M059J (cell line): ENCODE measurements at regions not wholly inside any gene's neighbourhood (a gene's known extent, or its start where the extent isn't known, plus 50 kb on each side); places are given as distances from the start of the nearest gene placed in this dataset.
A peak's percentile ranks its signal among the peaks of the same experiment; 100 is the strongest.

Source experiments
- DNase-seq: peaks from one replicate; pipeline ENCODE4 v3.0.0-alpha.2; 2012; ENCODE audit warnings: low read depth

- DNase-seq = no peak
These were observed 116.6 kb upstream of the PLXNC1 start for GRCh38 chr12:94031763-94032162.

GRCh38 chr12:94032368-94032767, 116.0 kb upstream of the PLXNC1 start:
- no peak for DNase-seq

- no peak for DNase-seq
These were observed 115.3 kb upstream of the PLXNC1 start for GRCh38 chr12:94033101-94033500.

- DNase-seq = no peak
These were observed 114.6 kb upstream of the PLXNC1 start for GRCh38 chr12:94033784-94034183.

GRCh38 chr12:94037444-94037843, 110.9 kb upstream of the PLXNC1 start:
- DNase-seq = no peak

- no peak for DNase-seq
These were observed 109.8 kb upstream of the PLXNC1 start for GRCh38 chr12:94038605-94039004.

- DNase-seq = no peak
These were observed 109.1 kb upstream of the PLXNC1 start for GRCh38 chr12:94039199-94039840.

- DNase-seq = no peak
These were observed 108.5 kb upstream of the PLXNC1 start for GRCh38 chr12:94039914-94040313.

GRCh38 chr12:94041850-94042249, 106.5 kb upstream of the PLXNC1 start:
- DNase-seq = no peak

GRCh38 chr12:94042321-94042720, 106.1 kb upstream of the PLXNC1 start:
- no peak for DNase-seq

- DNase-seq = no peak
These were observed 101.6 kb upstream of the PLXNC1 start for GRCh38 chr12:94046626-94047410.

GRCh38 chr12:94047781-94048567, 100.4 kb upstream of the PLXNC1 start:
- DNase-seq = no peak

GRCh38 chr12:94048757-94049156, 99.6 kb upstream of the PLXNC1 start:
- DNase-seq = no peak

- no peak for DNase-seq
These were observed 98.7 kb upstream of the PLXNC1 start for GRCh38 chr12:94049718-94050117.

- no peak for DNase-seq
These were observed 94.7 kb upstream of the PLXNC1 start for GRCh38 chr12:94053676-94054075.

GRCh38 chr12:94055528-94055927, 92.8 kb upstream of the PLXNC1 start:
- DNase-seq = no peak

GRCh38 chr12:94056419-94057158, 91.8 kb upstream of the PLXNC1 start:
- DNase-seq = no peak

- DNase-seq = peak; percentile 81
These were observed 90.9 kb upstream of the PLXNC1 start for GRCh38 chr12:94057262-94058151.

GRCh38 chr12:94059394-94060368, 88.7 kb upstream of the PLXNC1 start:
- DNase-seq = no peak

GRCh38 chr12:94062194-94062593, 86.2 kb upstream of the PLXNC1 start:
- no peak for DNase-seq
